ENCODE measurements at regions not wholly inside any gene's neighbourhood (a gene's known extent, or its start where the extent isn't known, plus 50 kb on each side); places are given as distances from the start of the nearest gene placed in this dataset.

GRCh38 chr5:155948576-155948975 lies 378.4 kb upstream of the SGCD start:
- Histone ChIP-seq H4K20me1 (ENCODE audit: insufficient read depth, low read length) (no peaks in the 10 kb centered on the region), H2AFZ (ENCODE audit: low read depth, low read length) (no peak overlapping the region), H3K27ac (ENCODE audit: low read length) (no peak overlapping the region), H3K4me2 (ENCODE audit: insufficient read depth, low read length) (no peak overlapping the region), H3K4me1 (ENCODE audit: insufficient read depth, low read length) (no peaks in the 10 kb centered on the region), H3K36me3 (ENCODE audit: insufficient read depth, low read length) (no peaks in the 10 kb centered on the region), H3K9me3 (ENCODE audit: insufficient read depth, low read length, severe bottlenecking) (no peaks in the 10 kb centered on the region), H3K4me3 (ENCODE audit: low read depth in 1 of 2, low read length in 2 of 2) (no peak overlapping the region), H3K79me2 (ENCODE audit: insufficient read depth, low read length) (no peaks in the 10 kb centered on the region), H3K9ac (ENCODE audit: low read depth, low read length) (no peak overlapping the region), H3K27me3 (ENCODE audit: insufficient read depth, low read length, poor library complexity) (peaks cover 11% of the 10 kb centered on the region)
- no peak for TF ChIP-seq EZH2 (IDR thresholded peaks at IDR 0.05; ENCODE audit: borderline replicate concordance, low read depth, low read length, severe bottlenecking)
- no peak for TF ChIP-seq CTCF (IDR thresholded peaks at IDR 0.05; ENCODE audit: borderline replicate concordance, extremely low read depth, low read length, poor library complexity, severe bottlenecking)
- no peak for DNase-seq
- ATAC-seq (ENCODE audit: insufficient read depth, low read depth): no peak

GRCh38 chr5:155952486-155953089 lies 374.4 kb upstream of the SGCD start:
- H3K79me2 ChIP-seq (ENCODE audit: insufficient read depth, low read length): no peaks in the 10 kb centered on the region
- ATAC-seq (ENCODE audit: insufficient read depth, low read depth) (no peak), DNase-seq (no peak)
- no peak overlapping the region for H3K27ac ChIP-seq (ENCODE audit: low read length)
- no peaks in the 10 kb centered on the region for H3K4me1 ChIP-seq (ENCODE audit: insufficient read depth, low read length)
- H3K9me3 ChIP-seq (ENCODE audit: insufficient read depth, low read length, severe bottlenecking): no peaks in the 10 kb centered on the region
- TF ChIP-seq EZH2 (IDR thresholded peaks at IDR 0.05; ENCODE audit: borderline replicate concordance, low read depth, low read length, severe bottlenecking): no peak
- no peak for TF ChIP-seq CTCF (IDR thresholded peaks at IDR 0.05; ENCODE audit: borderline replicate concordance, extremely low read depth, low read length, poor library complexity, severe bottlenecking)
- no peak overlapping the region for H3K4me3 ChIP-seq (ENCODE audit: low read depth in 1 of 2, low read length in 2 of 2)
- no peaks in the 10 kb centered on the region for H3K36me3 ChIP-seq (ENCODE audit: insufficient read depth, low read length)
- H4K20me1 ChIP-seq (ENCODE audit: insufficient read depth, low read length): no peaks in the 10 kb centered on the region
- H3K9ac ChIP-seq (ENCODE audit: low read depth, low read length): no peak overlapping the region
- peaks cover 14% of the 10 kb centered on the region for H3K27me3 ChIP-seq (ENCODE audit: insufficient read depth, low read length, poor library complexity)
- no peak overlapping the region for H2AFZ ChIP-seq (ENCODE audit: low read depth, low read length)
- H3K4me2 ChIP-seq (ENCODE audit: insufficient read depth, low read length): no peak overlapping the region

- Histone ChIP-seq H2AFZ (ENCODE audit: low read depth, low read length) (no peak overlapping the region), H3K79me2 (ENCODE audit: insufficient read depth, low read length) (no peaks in the 10 kb centered on the region), H4K20me1 (ENCODE audit: insufficient read depth, low read length) (no peaks in the 10 kb centered on the region), H3K36me3 (ENCODE audit: insufficient read depth, low read length) (no peaks in the 10 kb centered on the region), H3K9ac (ENCODE audit: low read depth, low read length) (no peak overlapping the region), H3K4me1 (ENCODE audit: insufficient read depth, low read length) (no peaks in the 10 kb centered on the region), H3K27ac (ENCODE audit: low read length) (no peak overlapping the region), H3K27me3 (ENCODE audit: insufficient read depth, low read length, poor library complexity) (peaks cover 14% of the 10 kb centered on the region), H3K4me3 (ENCODE audit: low read depth in 1 of 2, low read length in 2 of 2) (no peak overlapping the region), H3K9me3 (ENCODE audit: insufficient read depth, low read length, severe bottlenecking) (no peaks in the 10 kb centered on the region), H3K4me2 (ENCODE audit: insufficient read depth, low read length) (no peak overlapping the region)
- DNase-seq: no peak
- no peak for TF ChIP-seq CTCF (IDR thresholded peaks at IDR 0.05; ENCODE audit: borderline replicate concordance, extremely low read depth, low read length, poor library complexity, severe bottlenecking)
- TF ChIP-seq EZH2 (IDR thresholded peaks at IDR 0.05; ENCODE audit: borderline replicate concordance, low read depth, low read length, severe bottlenecking): no peak
- no peak for ATAC-seq (ENCODE audit: insufficient read depth, low read depth)
These were observed 373.6 kb upstream of the SGCD start for GRCh38 chr5:155953335-155953734.

Measured in DND-41 (cell line).